HG02759 (cell line): ENCODE measurements at regions not wholly inside any gene's neighbourhood (a gene's known extent, or its start where the extent isn't known, plus 50 kb on each side); places are given as distances from the start of the nearest gene placed in this dataset.

Source experiments
- ATAC-seq: cut with Tn5 transposase; IDR thresholded peaks from one replicate; pipeline ENCODE4 v1.9.1; 2021; ENCODE audit warnings: mild to moderate bottlenecking, moderate library complexity; ENCODE audit not compliant: unreplicated experiment

DNA sequence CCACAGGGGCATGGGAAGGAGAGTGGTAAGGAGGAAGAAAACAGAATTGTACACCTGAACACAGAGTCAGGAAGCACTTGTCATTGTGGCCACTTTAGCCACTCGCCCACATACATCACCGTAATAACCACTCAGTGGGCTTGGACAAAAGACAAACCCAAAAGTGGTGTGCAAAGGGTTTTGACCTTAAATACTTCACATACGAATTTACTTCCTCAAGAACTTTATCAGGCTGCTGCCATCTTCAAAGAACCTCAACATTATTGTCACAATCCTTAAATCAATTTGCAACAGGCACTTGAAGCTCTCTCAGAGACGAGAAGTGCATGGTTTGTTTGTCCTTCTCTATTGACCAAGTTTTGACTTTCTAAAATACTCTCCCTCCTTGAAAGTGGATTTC lies 187.3 kb upstream of the EGLN3 start:
- no peak for ATAC-seq

DNA sequence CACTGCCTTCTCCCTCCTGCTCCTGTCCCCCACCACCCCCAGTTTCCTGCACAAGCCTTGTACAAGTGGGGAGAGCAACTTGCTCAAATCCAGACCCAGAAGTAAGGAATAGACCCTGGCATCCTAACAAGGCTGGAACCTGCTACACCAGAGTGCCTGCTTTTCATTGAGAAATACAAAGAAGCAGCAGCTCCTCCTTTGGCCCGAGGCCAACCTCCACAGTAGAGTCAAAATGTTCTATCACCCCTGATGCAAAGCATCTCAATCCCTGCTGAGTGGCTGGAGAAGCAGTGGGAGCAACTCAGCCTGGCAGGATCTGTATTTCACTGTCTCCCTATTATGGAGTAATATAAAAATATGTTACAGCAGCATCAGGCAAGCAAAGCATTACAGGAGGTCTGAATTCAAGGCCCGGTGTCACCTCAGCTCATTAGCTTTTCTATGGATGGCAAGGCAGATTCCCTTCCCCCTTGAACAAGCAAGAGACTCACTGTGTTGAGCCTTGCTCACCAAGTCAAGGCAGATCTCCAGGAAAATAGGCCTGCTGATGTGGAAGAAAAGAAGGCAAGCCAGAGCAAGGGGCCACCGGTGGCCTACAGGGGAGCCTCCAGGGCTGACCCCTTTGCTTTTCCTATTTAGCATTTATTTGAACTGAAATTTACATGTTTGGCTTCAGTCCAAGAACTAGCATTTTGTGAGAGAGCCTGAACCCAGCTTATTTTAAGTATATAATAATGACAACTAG lies 186.3 kb upstream of the EGLN3 start:
- no peak for ATAC-seq

DNA sequence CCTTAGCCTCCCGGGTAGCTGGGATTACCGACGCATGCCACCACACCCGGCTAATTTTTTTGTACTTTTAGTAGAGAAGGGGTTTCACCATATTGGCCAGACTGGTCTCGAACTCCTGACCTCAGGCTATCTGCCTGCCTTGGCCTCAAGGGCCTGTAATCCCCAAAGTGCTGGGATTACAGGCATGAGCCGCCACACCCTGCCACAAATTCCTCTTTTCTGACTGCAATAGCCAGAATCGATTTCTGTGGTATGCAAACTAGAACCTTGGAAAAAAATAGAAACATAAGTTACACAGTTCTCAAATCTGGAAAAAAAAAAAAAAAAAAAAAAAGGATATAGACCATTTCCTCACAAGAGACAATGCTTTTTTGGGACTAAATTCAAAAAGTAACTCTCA lies 184.6 kb upstream of the EGLN3 start:
- ATAC-seq: no peak

DNA sequence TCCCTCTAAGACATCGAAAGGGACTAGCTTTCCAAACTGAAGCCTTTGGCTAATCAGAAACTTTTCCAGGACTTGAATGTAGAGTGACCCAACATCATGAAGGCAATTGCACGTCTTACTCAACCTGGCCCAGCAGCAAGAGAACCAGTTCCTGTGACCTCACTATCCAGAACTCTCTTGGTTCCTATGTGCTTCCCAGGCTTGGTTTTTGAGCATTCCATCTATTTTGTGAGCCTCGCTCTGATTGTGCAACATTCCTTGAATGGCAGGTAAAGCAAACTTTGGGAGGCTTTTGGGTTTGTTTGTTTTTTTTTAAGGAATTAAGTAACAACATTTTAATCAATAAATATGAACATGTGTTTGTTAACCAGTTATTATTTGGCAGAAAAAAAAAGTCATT lies 183.6 kb upstream of the EGLN3 start:
- no peak for ATAC-seq

DNA sequence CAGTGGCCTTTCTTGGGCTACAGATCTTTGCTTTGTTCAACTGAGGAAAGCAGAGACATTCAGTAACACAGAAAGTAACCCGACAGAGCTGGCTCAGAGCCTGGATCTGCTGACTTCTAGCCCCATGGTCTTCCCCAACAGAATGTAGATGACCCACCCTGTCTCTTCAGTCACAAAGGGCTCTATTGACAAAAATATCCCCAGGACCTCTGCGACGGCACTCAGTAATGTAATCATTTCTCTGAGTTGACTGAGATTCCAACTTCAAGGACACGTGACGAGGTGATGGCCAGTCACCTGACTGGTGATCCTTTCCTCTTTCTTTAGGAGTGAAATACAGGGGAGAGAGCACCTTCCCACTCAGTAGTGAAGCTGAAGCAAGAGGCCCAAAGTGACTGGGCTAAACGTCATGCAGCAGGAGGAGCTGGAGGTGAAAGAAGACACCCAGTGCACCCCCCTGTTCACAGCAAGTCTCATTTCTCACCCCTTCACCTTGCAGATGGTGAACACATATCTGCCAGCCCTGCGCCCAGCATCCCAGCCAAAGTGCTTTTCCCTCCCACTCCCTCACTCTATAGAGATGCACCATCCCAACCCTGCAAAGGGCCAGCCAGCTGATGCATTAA lies 179.2 kb upstream of the EGLN3 start:
- no peak for ATAC-seq

DNA sequence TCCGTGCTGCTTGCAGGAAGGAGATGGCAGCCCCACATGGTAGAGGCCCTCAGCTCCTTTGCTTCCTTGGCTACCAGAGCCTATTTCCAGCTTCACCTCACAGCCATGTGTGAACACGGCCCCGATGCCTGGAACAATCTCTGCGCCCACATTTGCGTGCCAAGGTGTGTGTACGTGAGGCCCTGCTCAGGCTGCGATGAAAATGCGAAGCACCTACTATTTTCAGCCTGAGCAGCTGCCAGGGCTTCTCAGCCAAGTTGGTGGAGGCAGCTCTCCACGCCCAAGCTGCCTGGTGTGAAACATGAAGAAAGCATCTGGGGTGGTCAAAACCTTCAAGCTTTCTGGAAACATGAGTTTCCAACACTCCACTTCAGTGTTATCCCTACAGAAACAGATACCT lies 177.8 kb upstream of the EGLN3 start:
- no peak for ATAC-seq

DNA sequence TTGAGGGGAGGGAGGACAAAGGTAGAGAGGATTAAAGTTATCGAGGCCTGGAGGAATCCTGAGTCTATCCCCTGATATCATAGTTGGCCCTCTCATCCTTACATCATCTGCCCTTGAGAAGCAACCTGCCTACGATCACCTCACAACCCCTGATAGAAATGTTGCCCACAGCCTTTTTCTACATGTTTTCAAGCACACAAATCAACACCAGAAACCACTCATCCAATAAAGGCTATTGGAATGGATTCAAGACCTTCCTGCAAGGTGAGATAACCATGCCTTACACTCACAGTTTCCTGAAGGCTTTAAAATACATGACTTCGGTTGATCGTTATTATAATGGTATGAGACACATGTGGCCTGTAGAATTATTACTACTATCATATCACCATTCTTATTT lies 175.7 kb upstream of the EGLN3 start:
- ATAC-seq: no peak

DNA sequence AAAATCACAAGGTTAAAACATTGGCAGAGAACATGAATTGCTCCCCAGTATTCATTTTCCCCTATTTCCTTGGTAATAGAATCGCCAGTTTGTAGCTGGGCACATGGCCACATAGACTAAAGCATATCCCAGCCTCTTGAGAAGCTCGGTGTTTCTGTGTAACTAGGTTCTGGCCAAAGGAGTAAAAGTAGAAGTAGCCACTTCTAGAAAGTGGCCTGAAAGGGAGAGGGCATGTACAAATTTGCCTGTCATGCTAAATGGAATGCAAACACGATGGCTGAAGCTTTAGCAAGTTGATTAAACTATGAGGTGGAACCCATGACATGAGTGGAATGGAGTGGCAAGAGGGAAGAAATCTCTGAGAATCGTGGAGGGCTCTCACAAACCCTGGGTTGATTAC lies 173.7 kb upstream of the EGLN3 start:
- no peak for ATAC-seq

DNA sequence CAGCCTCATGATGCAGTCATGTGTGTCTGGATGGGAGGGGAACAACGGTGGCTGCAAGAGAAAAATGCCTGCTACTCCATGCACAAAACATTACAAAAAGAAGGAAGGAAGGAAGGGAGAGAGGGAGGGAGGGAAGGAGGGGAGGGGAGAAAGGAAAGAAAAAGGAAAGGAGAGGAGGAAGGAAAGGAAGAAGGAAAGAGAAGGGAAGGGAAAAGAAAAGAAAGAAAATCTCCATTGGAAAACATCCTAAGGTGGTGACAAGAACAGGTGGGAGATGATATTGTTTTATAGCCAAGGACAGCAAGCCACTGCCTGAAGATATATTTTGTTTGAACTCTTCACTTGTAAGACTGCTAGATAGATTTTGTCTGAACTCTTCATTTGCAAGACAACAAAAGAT lies 171.8 kb upstream of the EGLN3 start:
- ATAC-seq: no peak

DNA sequence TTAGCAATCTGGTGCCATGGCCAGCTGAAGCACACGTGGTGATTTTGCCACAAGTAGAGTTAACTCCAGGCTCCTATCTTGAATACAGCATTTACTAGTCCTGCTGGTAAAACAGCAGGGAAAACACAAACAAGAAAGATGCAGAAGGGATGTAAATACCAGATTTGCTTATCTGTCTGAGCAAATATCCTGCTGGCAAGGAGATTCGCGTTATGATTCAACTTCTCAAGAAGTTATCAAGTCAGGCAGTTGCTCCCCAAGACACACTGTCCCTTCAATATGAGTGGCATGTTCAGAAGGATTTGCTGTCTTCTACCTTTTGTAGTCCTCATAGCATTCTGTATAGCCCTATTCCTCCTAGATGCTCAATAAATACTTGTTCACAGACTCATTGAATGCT lies 171.2 kb upstream of the EGLN3 start:
- ATAC-seq: no peak

DNA sequence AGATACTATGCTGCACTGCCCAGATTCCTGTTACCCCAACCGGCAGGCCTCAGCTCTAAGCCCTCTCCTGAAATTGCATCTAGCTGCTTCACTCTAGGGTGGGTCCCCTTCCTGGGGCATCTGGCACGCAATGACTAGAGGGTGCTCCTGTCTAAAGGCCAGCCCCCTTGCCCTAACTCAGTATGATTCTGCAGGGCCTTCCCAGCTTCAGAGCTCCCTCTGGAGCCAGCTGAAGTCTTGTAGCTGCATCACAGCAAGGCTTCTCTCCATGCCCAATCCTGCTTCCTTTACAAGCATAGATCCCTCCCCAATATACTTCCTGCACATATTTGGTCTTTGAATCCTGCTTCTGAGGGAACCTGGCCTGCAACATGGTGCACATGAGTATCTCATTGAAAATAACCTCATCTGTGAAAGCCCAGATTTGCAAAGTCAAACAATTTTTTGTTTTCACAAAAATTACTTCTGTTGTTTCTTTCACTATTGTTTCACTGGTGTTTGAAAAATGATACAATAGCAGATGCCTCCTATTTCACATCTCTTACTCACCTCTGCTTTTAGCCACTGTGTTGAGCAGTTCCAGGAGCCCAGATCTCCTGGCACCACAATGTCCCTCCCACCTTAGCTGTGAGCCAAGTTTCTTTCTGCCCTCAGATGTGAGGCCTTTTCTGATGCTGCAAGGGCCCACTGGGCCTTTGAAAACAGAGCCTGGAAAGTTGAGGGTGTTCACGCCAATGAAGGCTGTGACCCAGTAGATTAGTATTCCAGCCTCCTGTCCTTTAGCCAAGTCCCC lies 169.5 kb upstream of the EGLN3 start:
- ATAC-seq: no peak

DNA sequence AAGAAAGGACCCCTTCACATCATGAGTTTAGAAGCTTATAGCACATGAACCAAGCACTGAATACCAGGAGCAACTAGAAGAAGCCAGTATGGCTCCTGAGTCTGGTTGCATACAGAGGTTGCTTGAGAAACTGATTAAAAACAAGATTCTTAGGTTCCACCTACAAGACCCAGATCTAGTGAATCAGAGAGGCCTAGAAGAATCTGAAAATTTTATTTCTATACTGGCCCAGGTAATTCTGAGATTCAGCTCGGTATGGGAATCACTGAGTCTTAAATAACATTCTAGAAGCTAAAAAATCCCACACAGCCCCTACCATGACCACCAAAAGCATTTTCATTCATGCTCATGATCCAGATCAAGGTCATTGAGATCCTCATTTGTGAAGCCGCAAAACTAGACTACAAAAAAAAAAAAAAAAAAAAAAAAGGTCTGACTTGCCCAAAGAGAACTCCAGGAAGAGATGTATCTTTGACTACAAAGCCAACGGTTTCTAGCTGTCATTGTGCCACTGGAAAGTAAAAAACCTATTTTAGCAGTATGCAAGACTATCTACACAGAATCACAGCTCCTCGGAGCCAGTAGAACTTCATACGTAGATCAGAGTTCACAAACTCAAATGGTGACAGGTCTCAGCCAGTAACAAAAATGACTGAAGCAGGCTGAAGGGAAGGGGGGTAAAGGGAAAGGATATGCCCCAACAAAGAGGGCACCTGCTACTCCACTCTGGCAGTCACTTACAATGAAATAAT lies 168.4 kb upstream of the EGLN3 start:
- no peak for ATAC-seq

DNA sequence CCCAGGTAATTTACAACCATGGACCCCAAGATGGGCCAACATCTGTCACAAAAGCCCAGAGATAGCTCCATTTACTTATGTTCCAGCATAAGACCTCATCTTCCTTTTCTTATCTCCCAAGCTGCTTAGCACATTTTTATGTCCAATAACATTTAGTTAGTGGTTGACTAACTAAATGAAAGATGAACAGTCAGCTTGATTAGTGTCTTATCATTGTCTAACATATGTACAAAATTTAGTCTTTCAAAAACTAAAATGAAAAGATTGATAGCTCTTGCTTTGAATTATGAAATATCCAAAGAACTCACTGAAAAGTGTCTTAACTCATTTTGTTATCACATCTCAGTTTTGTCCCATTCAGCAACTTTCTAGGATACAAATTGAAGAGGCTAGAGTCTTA lies 163.1 kb upstream of the EGLN3 start:
- ATAC-seq: no peak

DNA sequence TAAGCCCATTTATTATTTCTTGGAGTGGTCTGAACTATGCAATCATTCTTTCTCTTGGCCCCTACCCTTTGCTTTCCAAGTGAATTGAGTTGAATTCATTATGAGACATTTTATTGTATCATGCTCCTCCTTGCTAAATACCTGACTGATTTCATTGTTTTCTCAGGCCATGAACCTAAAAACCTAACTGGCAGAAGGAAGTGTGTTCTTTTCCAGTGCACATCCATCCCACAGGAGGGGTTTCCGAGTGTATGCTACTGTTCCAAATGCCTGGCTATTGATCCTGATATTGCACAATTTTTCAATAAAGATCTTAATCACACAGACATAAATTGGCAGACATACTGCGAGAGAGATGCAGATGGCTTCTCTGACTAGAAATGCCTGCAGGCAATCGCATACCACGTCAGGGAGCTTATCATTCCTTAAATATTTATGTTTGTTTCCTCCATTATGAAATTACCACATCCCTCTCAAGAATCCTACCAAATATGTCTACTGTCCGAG lies 162.2 kb upstream of the EGLN3 start:
- no peak for ATAC-seq

DNA sequence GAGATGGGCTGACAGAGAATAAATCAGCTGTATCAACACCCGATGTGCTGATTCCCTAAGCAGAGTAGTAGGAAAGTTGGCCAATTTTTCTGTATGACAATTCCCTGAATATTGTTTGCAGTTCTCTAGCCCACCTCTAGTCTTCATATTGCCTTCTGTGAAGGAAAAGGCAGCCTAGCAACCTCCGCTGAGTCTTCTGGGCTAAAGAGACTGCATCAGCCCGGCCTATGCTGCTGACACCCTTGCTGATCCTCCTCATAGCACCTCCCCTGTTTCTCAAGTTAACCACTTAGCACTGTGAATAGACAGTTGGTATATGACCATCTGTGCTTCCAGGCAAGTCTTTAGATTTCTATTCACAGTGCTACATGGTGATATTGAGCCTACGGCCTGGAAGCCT lies 161.1 kb upstream of the EGLN3 start:
- ATAC-seq: no peak

DNA sequence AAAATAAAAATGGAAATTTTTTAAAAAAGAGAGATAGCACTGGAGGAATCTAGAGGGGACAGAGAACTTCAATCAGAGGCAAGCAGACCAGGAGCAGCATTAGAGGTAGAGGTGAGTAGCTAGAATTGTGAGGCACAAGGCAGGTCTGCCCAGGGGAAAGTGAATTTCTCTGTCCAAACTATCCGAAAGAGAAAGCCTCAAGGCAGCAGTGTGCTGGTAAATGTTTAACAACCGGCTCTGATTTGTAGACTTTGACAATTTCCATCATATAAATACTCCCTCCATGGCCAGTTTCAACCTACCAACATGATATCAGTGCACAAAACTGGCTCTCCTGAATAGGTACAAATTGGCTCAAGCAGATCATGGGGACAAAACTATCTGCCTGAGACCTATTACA lies 160.6 kb upstream of the EGLN3 start:
- ATAC-seq: no peak

DNA sequence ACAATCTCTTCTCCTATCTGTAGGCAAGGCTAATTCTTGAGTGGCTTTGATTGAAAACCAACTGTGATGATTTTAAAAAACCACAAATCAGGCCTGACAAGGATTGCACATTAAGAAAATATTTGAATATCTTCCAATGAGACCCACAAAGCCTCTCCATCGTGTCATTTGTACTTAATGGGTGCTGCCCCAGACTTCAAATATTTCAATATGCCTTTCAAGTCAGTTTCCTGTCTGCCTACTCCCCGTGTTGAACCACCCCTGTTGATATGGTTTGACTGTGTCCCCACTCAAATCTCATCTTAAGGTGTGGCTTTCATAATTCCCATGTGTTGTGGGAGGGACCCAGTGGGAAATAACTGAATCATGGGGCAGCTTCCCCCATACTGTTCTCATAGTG lies 159.7 kb upstream of the EGLN3 start:
- ATAC-seq: no peak

DNA sequence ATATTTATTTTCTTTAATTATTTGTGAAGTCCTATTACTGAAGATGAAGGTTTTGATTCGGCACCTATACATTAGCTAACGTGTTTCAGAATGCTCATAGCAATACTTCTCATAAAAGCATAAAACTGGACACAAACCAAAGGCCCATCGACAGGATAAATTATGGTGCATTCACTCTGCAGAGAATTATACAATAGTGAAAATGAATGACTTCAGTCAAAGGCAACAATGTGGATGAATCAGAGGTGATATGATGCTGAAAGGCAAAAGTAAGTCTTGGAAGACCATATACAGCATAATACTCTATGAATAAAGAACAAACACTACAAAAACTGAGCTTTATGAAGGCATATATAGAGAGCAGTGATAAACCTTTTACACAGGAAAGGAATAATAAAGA lies 156.6 kb upstream of the EGLN3 start:
- no peak for ATAC-seq

DNA sequence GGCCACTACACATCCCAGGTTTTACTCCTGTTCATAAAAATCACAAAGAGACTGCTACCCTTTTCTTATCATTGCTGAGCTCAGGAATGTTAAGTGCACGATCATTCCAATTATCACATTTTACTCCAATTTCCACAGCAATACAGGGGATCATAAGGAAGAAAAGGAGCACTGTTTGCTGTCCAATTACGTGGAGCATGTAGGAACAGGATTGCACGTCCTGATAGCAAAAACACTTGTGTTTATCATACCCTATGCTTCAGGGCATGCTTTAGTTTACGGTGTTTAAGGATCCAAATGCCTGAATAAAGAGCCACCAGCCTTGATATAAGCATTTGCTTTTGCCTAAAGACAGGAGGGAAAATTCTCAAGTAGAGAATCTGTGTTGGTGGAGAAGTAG lies 155.4 kb upstream of the EGLN3 start:
- no peak for ATAC-seq

DNA sequence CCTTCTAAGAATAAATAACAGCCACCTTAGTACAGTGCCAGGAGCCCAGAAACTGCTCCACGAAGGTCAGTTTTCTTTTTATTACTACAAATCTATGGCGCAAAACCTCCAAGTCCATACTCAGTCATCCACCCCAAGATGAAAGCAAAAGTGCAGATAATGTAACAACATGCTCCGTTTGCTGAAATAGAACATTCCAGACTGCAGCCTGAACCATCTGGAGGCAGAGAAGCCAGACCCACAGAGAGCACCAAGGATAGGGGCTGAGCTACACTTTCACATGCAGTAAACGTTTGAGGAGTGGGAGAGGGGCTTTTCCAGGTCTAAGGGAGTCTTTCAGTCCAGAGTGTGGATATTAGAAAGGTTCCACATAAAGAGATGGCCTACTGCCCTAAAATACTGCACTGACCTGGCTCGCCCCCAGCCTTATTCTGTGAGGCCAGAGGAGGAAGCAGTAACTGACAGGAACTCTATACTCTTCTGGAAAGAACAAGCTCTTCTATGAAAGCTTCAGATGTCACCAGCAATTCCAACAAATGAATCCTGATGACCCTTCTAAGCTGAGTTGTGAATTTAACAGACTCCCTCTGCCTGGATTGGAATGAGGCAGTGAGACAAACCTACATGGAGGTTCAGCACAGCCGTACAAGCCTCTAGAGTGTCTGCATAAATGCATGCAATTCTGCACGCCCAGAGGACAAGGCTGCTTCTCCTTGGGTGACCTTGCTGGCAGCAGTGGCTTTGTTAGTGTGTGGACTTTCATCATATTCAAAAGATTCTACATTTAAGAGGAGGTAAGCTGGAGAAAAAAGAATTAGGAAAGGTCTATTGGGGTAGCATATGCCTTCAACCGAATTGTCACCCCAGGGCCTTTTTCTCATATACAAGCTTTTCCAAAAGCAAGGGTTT lies 153.9 kb upstream of the EGLN3 start:
- no peak for ATAC-seq
